ENCODE measurements at regions not wholly inside any gene's neighbourhood (a gene's known extent, or its start where the extent isn't known, plus 50 kb on each side); places are given as distances from the start of the nearest gene placed in this dataset.

- TF ChIP-seq CTCF (IDR thresholded peaks at IDR 0.05), result no peak
- no peak for TF ChIP-seq EP300 (IDR thresholded peaks at IDR 0.05; ENCODE audit: low read depth)
- TF ChIP-seq POLR2AphosphoS5 (IDR thresholded peaks at IDR 0.05), result no peak
Observed at GRCh38 chr1:5620418-5620817, 371.8 kb downstream of the NPHP4 start.
